Esophagus squamous epithelium (tissue), 5 donors: ENCODE measurements at regions not wholly inside any gene's neighbourhood (a gene's known extent, or its start where the extent isn't known, plus 50 kb on each side); places are given as distances from the start of the nearest gene placed in this dataset.

Experiments used
- DNase-seq: peaks from one replicate; lab custom pipeline; 2025; lab: John Stamatoyannopoulos, UW
- H3K27ac ChIP-seq, 4 donors: fragments of 200-600 bp; sonication (generic); one replicate each; pipeline ENCODE4 v1.5.1; 2016 to 2019; ENCODE audit warnings: mild to moderate bottlenecking in 1 of 4
- H3K27me3 ChIP-seq, 4 donors: fragments of 200-600 bp; sonication (generic); 1 replicate in 3 of 4; 2 replicates in 1 of 4; pipeline versions ENCODE4 v1.5.1 to v1.6.0; 2017 to 2021; ENCODE audit warnings: antibody characterized with exemption in 1 of 4
- H3K36me3 ChIP-seq, 3 donors: fragments of 200-600 bp; sonication (generic); one replicate each; pipeline ENCODE4 v1.5.1; 2016 to 2019
- H3K4me1 ChIP-seq, 3 donors: fragments of 200-600 bp; sonication (generic); one replicate each; pipeline ENCODE4 v1.5.1; 2017 to 2019
- H3K4me3 ChIP-seq, 4 donors: fragments of 200-600 bp; sonication (generic); 1 replicate in 3 of 4; 2 replicates in 1 of 4; pipeline ENCODE4 v1.5.1; 2016 to 2019; ENCODE audit warnings: mild to moderate bottlenecking in 2 of 4, moderate library complexity in 1 of 4
- H3K9me3 ChIP-seq, 3 donors: fragments of 200-600 bp; sonication (generic); one replicate each; pipeline ENCODE4 v1.5.1; 2016 to 2019
- POLR2A ChIP-seq, 4 donors: fragments of 450-650 bp; IDR thresholded peaks; one replicate each; pipeline ENCODE4 v1.6.1; 2017; ENCODE audit warnings: antibody characterized with exemption in 4 of 4, mild to moderate bottlenecking in 4 of 4, moderate library complexity in 3 of 4
- WGBS, 2 donors: methylation state at CpG; one replicate each; pipeline ENCODE4 v1.1.5; 2018; 5-methylcytosine and 5-hydroxymethylcytosine counted together
- intact Hi-C: fragments of 100-400 bp; cut with DNase I; formaldehyde crosslinking; loops from one replicate; pipeline ENCODE4 v1.15.0; 2022
- TF ChIP-seq, protein P1 (sequence below), 6 experiments: fragments of 450-650 bp in 4 of 6; fragments of 200-600 bp in 2 of 6; sonication (generic) in 2 of 6; IDR thresholded peaks; one replicate each; pipeline ENCODE4 v1.5.1; 2016 to 2019; ENCODE audit warnings: antibody characterized with exemption in 6 of 6, mild to moderate bottlenecking in 4 of 6, moderate library complexity in 4 of 6
- donor health status: DM: yes; HTN: yes; CAD: no.

DNA sequence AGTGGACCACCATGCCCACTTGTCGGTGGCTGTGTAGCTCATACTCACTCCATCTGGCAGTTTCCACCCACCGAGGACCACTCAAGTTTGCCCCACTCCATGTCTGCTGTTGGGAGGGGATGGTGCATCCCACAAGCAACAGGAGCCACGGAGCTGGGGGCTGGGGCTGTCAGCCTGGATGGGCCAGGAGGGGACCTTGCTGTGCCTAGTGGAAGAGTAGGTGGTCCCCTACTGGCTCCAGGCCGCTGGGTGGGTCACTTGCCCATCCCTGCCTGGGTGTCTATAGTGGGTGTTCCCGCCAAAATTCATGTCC lies 57.0 kb downstream of the SMIM38 start:
- intact Hi-C loops, result no loop called here
- Histone ChIP-seq H3K27ac (no peak overlapping the region), H3K4me1 (peaks cover 2 to 18% (median 4%) of the 10 kb centered on the region in 3 donors), H3K4me3 (no peak overlapping the region), H3K27me3 (peaks cover 0 to 34% (median 0%) of the 10 kb centered on the region in 4 donors), H3K36me3 (no peaks in the 10 kb centered on the region), H3K9me3 (peaks cover 0 to 9% (median 0%) of the 10 kb centered on the region in 3 donors)
- 82 to 86% methylated on average over 2 to 3 of the region's 5 CpGs for WGBS, 2 donors
- DNase-seq, result no peak
- TF ChIP-seq POLR2A (IDR thresholded peaks at IDR 0.05), result no peak
- TF ChIP-seq, protein P1, sequence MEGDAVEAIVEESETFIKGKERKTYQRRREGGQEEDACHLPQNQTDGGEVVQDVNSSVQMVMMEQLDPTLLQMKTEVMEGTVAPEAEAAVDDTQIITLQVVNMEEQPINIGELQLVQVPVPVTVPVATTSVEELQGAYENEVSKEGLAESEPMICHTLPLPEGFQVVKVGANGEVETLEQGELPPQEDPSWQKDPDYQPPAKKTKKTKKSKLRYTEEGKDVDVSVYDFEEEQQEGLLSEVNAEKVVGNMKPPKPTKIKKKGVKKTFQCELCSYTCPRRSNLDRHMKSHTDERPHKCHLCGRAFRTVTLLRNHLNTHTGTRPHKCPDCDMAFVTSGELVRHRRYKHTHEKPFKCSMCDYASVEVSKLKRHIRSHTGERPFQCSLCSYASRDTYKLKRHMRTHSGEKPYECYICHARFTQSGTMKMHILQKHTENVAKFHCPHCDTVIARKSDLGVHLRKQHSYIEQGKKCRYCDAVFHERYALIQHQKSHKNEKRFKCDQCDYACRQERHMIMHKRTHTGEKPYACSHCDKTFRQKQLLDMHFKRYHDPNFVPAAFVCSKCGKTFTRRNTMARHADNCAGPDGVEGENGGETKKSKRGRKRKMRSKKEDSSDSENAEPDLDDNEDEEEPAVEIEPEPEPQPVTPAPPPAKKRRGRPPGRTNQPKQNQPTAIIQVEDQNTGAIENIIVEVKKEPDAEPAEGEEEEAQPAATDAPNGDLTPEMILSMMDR (IDR thresholded peaks at IDR 0.05), result no peak

DNA sequence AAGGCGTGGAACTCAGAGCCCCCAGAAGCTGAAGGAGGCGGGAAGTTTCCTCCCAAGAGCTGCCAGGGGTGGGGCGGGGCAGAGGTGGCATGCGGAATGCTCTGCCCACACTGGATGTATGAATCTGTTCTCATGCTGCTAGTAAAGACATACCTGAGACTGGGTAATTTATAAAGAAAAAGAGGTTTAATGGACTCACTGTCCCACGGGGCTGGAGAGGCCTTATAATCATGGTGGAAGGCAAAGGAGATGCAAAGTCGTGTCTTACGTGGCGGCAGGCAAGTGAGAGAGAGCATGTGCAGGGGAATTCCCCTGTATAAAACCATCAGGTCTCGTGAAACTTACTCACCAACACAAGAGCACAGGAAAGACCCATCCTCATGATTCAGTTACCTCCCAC lies 57.6 kb downstream of the SMIM38 start:
- Histone ChIP-seq H3K27me3 (peaks cover 0 to 34% (median 0%) of the 10 kb centered on the region in 4 donors), H3K36me3 (no peaks in the 10 kb centered on the region)
- no peak for DNase-seq

DNA sequence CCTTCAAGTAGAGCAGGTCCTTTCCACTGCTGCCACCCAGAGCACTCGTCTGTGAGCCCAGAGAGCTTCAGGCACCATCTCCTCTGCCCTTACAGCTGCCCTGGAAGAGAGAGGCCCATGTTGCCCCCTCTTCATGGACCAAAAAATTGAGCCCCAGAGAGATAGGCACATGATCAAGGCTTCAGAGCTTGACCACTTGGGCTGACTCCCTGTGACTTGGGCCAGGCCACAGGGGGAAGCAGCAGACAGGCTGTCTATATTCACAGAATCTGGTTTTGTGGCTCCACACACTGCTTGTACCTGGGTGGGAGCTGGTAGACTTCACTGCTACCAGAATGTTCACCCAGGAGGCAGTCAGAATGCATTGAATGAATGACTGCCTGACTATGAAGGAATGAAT lies 58.2 kb downstream of the SMIM38 start:
- intact Hi-C loops, result no loop called here
- 100% methylated on average over 1 of the region's 1 CpG; no CpG with 5 or more reads in 1 of the 2 donors for WGBS, 2 donors
- Histone ChIP-seq H3K27ac (no peak overlapping the region), H3K36me3 (no peaks in the 10 kb centered on the region), H3K4me1 (peaks cover 4 to 24% (median 6%) of the 10 kb centered on the region in 3 donors), H3K4me3 (no peak overlapping the region), H3K9me3 (no peaks in the 10 kb centered on the region), H3K27me3 (peaks cover 0 to 34% (median 0%) of the 10 kb centered on the region in 4 donors)
- TF ChIP-seq POLR2A (IDR thresholded peaks at IDR 0.05), result no peak
- TF ChIP-seq, protein P1 (IDR thresholded peaks at IDR 0.05), result no peak
- DNase-seq, result no peak

More for the DNA sequence above, 57.6 kb downstream of the SMIM38 start:
- H3K27ac ChIP-seq, result no peak overlapping the region
- peaks cover 4 to 24% (median 6%) of the 10 kb centered on the region in 3 donors for H3K4me1 ChIP-seq
- 73 to 77% methylated on average over 8 to 9 of the region's 9 CpGs for WGBS, 2 donors
- peaks cover 0 to 3% (median 0%) of the 10 kb centered on the region in 3 donors for H3K9me3 ChIP-seq
- H3K4me3 ChIP-seq, result no peak overlapping the region
- no peak for TF ChIP-seq POLR2A (IDR thresholded peaks at IDR 0.05)
- TF ChIP-seq, protein P1 (IDR thresholded peaks at IDR 0.05), result no peak
- intact Hi-C loops, result no loop called here

DNA sequence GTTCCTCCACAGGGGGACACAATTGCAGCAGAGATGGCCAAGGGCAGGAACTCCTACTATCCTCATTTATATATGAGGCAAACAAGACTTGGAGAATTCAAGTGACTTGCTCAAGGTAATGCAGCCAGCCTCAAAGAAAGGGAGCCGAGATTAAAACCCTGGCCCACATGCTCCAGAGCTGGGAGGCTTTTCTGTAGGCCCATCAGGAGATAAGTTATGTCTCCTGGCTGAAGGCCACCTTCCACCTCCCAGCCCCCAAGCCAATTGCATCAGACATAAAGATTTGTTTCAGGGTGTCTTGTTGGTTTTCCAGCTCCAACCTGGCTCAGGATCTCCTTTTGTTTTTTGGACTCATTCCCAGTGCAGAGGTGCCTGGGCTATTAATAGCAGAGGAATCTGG lies 59.5 kb downstream of the SMIM38 start:
- H3K4me3 ChIP-seq, result no peak overlapping the region
- no peaks in the 10 kb centered on the region for H3K9me3 ChIP-seq
- H3K36me3 ChIP-seq, result no peaks in the 10 kb centered on the region
- intact Hi-C loops, result no loop called here
- peaks cover 4 to 32% (median 6%) of the 10 kb centered on the region in 3 donors for H3K4me1 ChIP-seq
- H3K27me3 ChIP-seq, result peaks cover 0 to 24% (median 0%) of the 10 kb centered on the region in 4 donors
- TF ChIP-seq, protein P1 (IDR thresholded peaks at IDR 0.05), result no peak
- no peak for TF ChIP-seq POLR2A (IDR thresholded peaks at IDR 0.05)
- WGBS, 2 donors, result 33 to 77% methylated on average over 1 of the region's 1 CpG
- no peak for DNase-seq
- no peak overlapping the region for H3K27ac ChIP-seq

DNA sequence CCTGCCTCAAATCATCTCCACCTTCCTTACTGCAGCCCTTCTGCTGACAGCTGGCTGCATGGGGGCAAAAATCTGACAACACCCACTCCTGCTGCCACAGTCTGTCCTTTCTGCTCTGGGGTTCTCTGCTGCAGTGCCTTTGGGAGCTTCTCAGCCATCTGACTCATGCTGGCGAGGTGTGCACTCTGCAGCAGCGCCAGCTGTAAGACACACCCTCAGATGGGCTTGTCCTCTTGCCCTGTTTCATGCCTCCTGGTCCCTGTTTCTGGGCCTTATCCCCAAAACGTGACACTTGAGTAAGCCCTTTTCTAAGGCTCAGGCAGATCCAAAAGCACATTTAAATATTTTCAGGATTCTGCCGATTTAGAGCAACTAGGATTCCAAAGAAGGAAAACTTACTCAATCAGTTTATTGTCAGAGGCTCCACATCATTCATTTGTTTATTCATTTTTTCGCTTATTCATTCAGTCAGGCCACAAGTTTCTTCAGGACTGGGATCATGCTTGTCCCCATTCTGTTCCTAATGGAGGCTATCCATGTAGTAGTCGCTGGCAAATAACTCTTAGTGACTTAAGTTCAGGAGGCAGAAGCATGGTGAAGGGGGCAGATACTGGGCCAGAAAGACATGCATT lies 60.2 kb downstream of the SMIM38 start:
- 34 to 38% methylated on average over 6 of the region's 6 CpGs for WGBS, 2 donors
- Histone ChIP-seq H3K27me3 (peaks cover 0 to 17% (median 0%) of the 10 kb centered on the region in 4 donors), H3K27ac (peak overlapping the region in 3 of 4 donors; percentile 46 to 71 (median 57)), H3K9me3 (no peaks in the 10 kb centered on the region), H3K4me3 (no peak overlapping the region), H3K36me3 (no peaks in the 10 kb centered on the region), H3K4me1 (peaks cover 4 to 39% (median 9%) of the 10 kb centered on the region in 3 donors)
- intact Hi-C loops, result no loop called here
- TF ChIP-seq POLR2A (IDR thresholded peaks at IDR 0.05), result no peak
- TF ChIP-seq, protein P1 (IDR thresholded peaks at IDR 0.05), result no peak
- DNase-seq, result no peak
